ENCODE measurements at regions not wholly inside any gene's neighbourhood (a gene's known extent, or its start where the extent isn't known, plus 50 kb on each side); places are given as distances from the start of the nearest gene placed in this dataset.
"Not testable (repeated sequence)": the region's sequence is repeated elsewhere in the genome, so short reads cannot be mapped to it uniquely, and the experiment has no call there.

- Histone ChIP-seq H3K9ac (ENCODE audit: low read length) (no peak overlapping the region), H3K4me1 (ENCODE audit: control insufficient read depth, low read depth, low read length) (no peaks in the 10 kb centered on the region), H3K27ac (ENCODE audit: low read length) (no peak overlapping the region), H3K4me3 (ENCODE audit: low read length) (no peak overlapping the region), H3K9me3 (ENCODE audit: control insufficient read depth, low read depth, low read length) (no peaks in the 10 kb centered on the region), H3K27me3 (ENCODE audit: control insufficient read depth, insufficient read depth, low read length) (no peaks in the 10 kb centered on the region), H3K36me3 (ENCODE audit: control insufficient read depth, low read depth, low read length) (no peaks in the 10 kb centered on the region)
These were observed 111.1 kb upstream of the FOXB1 start for GRCh38 chr15:59892985-59893384.

DNA sequence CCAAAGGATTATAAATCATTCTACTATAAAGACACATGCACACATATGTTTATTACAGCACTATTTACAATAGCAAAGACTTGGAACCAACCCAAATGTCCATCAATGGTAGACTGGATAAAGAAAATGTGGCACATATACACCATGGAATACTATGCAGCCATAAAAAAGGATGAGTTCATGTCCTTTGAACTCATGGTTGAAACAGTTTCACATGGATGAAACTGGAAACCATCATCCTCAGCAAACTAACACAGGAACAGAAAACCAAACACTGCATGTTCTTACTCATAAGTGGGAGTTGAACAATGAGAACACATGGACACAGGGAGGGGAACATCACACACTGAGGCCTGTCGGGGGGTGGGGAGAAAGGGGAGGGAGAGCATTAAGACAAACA, 116.2 kb upstream of the FOXB1 start:
- not testable (repeated sequence) for H3K27ac ChIP-seq (ENCODE audit: low read length); H3K36me3 ChIP-seq (ENCODE audit: control insufficient read depth, low read depth, low read length); H3K4me3 ChIP-seq (ENCODE audit: low read length); H3K9ac ChIP-seq (ENCODE audit: low read length); H3K9me3 ChIP-seq (ENCODE audit: control insufficient read depth, low read depth, low read length); H3K4me1 ChIP-seq (ENCODE audit: control insufficient read depth, low read depth, low read length); H3K27me3 ChIP-seq (ENCODE audit: control insufficient read depth, insufficient read depth, low read length)

- Histone ChIP-seq H3K4me1 (ENCODE audit: control insufficient read depth, low read depth, low read length) (peaks cover 7% of the 10 kb centered on the region), H3K4me3 (ENCODE audit: low read length) (no peak overlapping the region), H3K27ac (ENCODE audit: low read length) (no peak overlapping the region), H3K36me3 (ENCODE audit: control insufficient read depth, low read depth, low read length) (no peaks in the 10 kb centered on the region), H3K9ac (ENCODE audit: low read length) (no peak overlapping the region), H3K27me3 (ENCODE audit: control insufficient read depth, insufficient read depth, low read length) (no peaks in the 10 kb centered on the region), H3K9me3 (ENCODE audit: control insufficient read depth, low read depth, low read length) (no peaks in the 10 kb centered on the region)
These were observed 116.9 kb upstream of the FOXB1 start for GRCh38 chr15:59887211-59887610.

- Histone ChIP-seq H3K27me3 (ENCODE audit: control insufficient read depth, insufficient read depth, low read length) (no peaks in the 10 kb centered on the region), H3K4me1 (ENCODE audit: control insufficient read depth, low read depth, low read length) (peaks cover 7% of the 10 kb centered on the region), H3K36me3 (ENCODE audit: control insufficient read depth, low read depth, low read length) (no peaks in the 10 kb centered on the region), H3K27ac (ENCODE audit: low read length) (no peak overlapping the region), H3K4me3 (ENCODE audit: low read length) (no peak overlapping the region), H3K9me3 (ENCODE audit: control insufficient read depth, low read depth, low read length) (no peaks in the 10 kb centered on the region), H3K9ac (ENCODE audit: low read length) (no peak overlapping the region)
These were observed 117.7 kb upstream of the FOXB1 start for GRCh38 chr15:59886441-59886840.

DNA sequence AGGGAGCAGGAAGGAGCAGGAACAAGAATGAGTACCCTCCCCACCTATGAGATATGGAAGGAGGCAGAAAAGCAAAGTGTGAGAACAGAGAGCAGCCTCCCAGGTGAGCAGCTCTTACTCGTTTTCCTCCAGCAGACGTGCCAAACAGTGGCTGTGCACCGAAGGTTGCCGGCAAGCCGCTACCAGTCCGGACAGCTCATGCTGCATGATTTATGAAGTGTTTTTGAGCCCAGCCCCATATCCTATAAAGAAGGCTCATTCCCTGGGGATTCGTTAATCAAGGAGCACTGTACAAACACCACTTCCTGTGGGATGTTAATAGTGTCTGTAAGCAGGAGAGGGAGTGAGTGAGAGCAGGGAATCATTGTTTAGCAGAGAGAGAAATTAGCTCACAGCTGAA, 118.3 kb upstream of the FOXB1 start:
- Histone ChIP-seq H3K9me3 (ENCODE audit: control insufficient read depth, low read depth, low read length) (no peaks in the 10 kb centered on the region), H3K4me1 (ENCODE audit: control insufficient read depth, low read depth, low read length) (peaks cover 7% of the 10 kb centered on the region), H3K4me3 (ENCODE audit: low read length) (no peak overlapping the region), H3K9ac (ENCODE audit: low read length) (no peak overlapping the region), H3K27ac (ENCODE audit: low read length) (no peak overlapping the region), H3K27me3 (ENCODE audit: control insufficient read depth, insufficient read depth, low read length) (no peaks in the 10 kb centered on the region), H3K36me3 (ENCODE audit: control insufficient read depth, low read depth, low read length) (no peaks in the 10 kb centered on the region)

DNA sequence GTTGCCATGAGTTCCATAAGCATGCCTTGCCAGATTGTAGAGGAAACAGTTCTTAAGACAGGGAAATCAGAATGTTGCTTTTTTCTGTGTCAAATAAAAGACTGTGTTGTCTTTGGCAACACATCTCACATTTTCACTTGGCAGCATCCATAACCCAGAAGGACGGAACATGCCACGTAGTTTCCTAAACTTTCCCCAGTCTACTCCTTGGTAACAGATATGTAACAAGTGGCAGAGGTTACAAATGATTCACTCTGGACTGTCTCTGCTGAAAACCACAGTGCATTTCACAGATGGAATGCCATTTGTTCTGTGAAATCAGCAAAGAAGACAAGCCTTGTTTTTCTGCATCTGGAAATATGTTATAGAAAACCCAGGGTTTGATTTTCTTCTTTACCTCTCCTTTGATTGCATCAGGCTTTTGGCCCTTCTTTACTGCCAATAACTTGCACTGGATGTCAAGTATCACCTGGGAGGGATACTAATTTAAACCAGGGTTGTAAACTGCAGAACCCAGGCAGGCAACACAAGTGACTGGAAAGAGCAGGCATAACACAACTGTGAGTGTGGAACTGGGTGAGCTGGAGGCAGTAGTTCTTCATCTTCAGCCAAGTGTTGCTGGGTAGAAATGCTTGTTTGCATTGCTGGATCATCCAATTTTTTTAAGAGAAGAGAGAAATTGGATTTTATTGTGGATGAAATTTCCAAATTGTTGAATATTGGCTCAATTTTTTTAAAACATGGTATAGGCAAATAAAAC, 124.4 kb upstream of the FOXB1 start:
- Histone ChIP-seq H3K4me3 (ENCODE audit: low read length) (no peak overlapping the region), H3K4me1 (ENCODE audit: control insufficient read depth, low read depth, low read length) (peaks cover 3% of the 10 kb centered on the region), H3K27ac (ENCODE audit: low read length) (no peak overlapping the region), H3K36me3 (ENCODE audit: control insufficient read depth, low read depth, low read length) (no peaks in the 10 kb centered on the region), H3K27me3 (ENCODE audit: control insufficient read depth, insufficient read depth, low read length) (no peaks in the 10 kb centered on the region), H3K9me3 (ENCODE audit: control insufficient read depth, low read depth, low read length) (no peaks in the 10 kb centered on the region), H3K9ac (ENCODE audit: low read length) (no peak overlapping the region)

DNA sequence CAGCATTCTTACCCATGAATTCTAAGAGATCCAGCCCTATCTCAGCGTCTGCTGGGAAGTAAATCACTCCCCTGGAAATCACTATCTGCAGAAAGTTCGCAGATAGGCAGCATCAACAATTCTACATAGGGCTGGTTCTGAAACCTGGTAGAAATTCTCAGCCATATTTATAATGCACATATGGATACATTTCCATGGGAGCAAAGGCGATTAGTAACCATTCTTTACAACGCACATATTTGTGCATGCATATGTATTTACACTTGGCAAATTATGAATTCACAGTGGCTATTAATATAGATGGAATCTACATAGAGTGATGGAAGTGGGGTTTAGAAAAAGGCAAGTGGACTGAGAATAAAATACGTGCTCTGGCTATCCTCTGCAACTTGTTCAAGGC, 128.0 kb upstream of the FOXB1 start:
- Histone ChIP-seq H3K4me3 (ENCODE audit: low read length) (no peak overlapping the region), H3K4me1 (ENCODE audit: control insufficient read depth, low read depth, low read length) (peaks cover 3% of the 10 kb centered on the region), H3K9ac (ENCODE audit: low read length) (no peak overlapping the region), H3K36me3 (ENCODE audit: control insufficient read depth, low read depth, low read length) (no peaks in the 10 kb centered on the region), H3K27ac (ENCODE audit: low read length) (no peak overlapping the region), H3K9me3 (ENCODE audit: control insufficient read depth, low read depth, low read length) (no peaks in the 10 kb centered on the region), H3K27me3 (ENCODE audit: control insufficient read depth, insufficient read depth, low read length) (no peaks in the 10 kb centered on the region)

GRCh38 chr15:59873644-59874272, 130.4 kb upstream of the FOXB1 start:
- Histone ChIP-seq H3K9me3 (ENCODE audit: control insufficient read depth, low read depth, low read length) (no peaks in the 10 kb centered on the region), H3K9ac (ENCODE audit: low read length) (no peak overlapping the region), H3K27me3 (ENCODE audit: control insufficient read depth, insufficient read depth, low read length) (no peaks in the 10 kb centered on the region), H3K36me3 (ENCODE audit: control insufficient read depth, low read depth, low read length) (no peaks in the 10 kb centered on the region), H3K4me1 (ENCODE audit: control insufficient read depth, low read depth, low read length) (peaks cover 3% of the 10 kb centered on the region), H3K27ac (ENCODE audit: low read length) (no peak overlapping the region), H3K4me3 (ENCODE audit: low read length) (no peak overlapping the region)

- Histone ChIP-seq H3K9ac (ENCODE audit: low read length) (no peak overlapping the region), H3K9me3 (ENCODE audit: control insufficient read depth, low read depth, low read length) (no peaks in the 10 kb centered on the region), H3K4me1 (ENCODE audit: control insufficient read depth, low read depth, low read length) (no peaks in the 10 kb centered on the region), H3K36me3 (ENCODE audit: control insufficient read depth, low read depth, low read length) (no peaks in the 10 kb centered on the region), H3K27ac (ENCODE audit: low read length) (no peak overlapping the region), H3K27me3 (ENCODE audit: control insufficient read depth, insufficient read depth, low read length) (no peaks in the 10 kb centered on the region), H3K4me3 (ENCODE audit: low read length) (no peak overlapping the region)
These were observed 136.8 kb upstream of the FOXB1 start for GRCh38 chr15:59867086-59867855.

- no peaks in the 10 kb centered on the region for H3K27me3 ChIP-seq (ENCODE audit: control insufficient read depth, insufficient read depth, low read length)
- H3K4me1 ChIP-seq (ENCODE audit: control insufficient read depth, low read depth, low read length) = no peaks in the 10 kb centered on the region
- no peaks in the 10 kb centered on the region for H3K9me3 ChIP-seq (ENCODE audit: control insufficient read depth, low read depth, low read length)
- no peak overlapping the region for H3K4me3 ChIP-seq (ENCODE audit: low read length)
- H3K27ac ChIP-seq (ENCODE audit: low read length) = no peak overlapping the region
- H3K9ac ChIP-seq (ENCODE audit: low read length) = no peak overlapping the region
- H3K36me3 ChIP-seq (ENCODE audit: control insufficient read depth, low read depth, low read length) = no peaks in the 10 kb centered on the region
These were observed 137.5 kb upstream of the FOXB1 start for GRCh38 chr15:59866642-59867041.

GRCh38 chr15:59862191-59863155, 141.6 kb upstream of the FOXB1 start:
- Histone ChIP-seq H3K27ac (ENCODE audit: low read length) (no peak overlapping the region), H3K27me3 (ENCODE audit: control insufficient read depth, insufficient read depth, low read length) (no peaks in the 10 kb centered on the region), H3K4me1 (ENCODE audit: control insufficient read depth, low read depth, low read length) (no peaks in the 10 kb centered on the region), H3K36me3 (ENCODE audit: control insufficient read depth, low read depth, low read length) (no peaks in the 10 kb centered on the region), H3K9ac (ENCODE audit: low read length) (no peak overlapping the region), H3K4me3 (ENCODE audit: low read length) (no peak overlapping the region), H3K9me3 (ENCODE audit: control insufficient read depth, low read depth, low read length) (no peaks in the 10 kb centered on the region)

Measured in iPS-18a (cell line).